ENCODE measurements at regions not wholly inside any gene's neighbourhood (a gene's known extent, or its start where the extent isn't known, plus 50 kb on each side); places are given as distances from the start of the nearest gene placed in this dataset.
"Not testable (repeated sequence)": the region's sequence is repeated elsewhere in the genome, so short reads cannot be mapped to it uniquely, and the experiment has no call there.

DNA sequence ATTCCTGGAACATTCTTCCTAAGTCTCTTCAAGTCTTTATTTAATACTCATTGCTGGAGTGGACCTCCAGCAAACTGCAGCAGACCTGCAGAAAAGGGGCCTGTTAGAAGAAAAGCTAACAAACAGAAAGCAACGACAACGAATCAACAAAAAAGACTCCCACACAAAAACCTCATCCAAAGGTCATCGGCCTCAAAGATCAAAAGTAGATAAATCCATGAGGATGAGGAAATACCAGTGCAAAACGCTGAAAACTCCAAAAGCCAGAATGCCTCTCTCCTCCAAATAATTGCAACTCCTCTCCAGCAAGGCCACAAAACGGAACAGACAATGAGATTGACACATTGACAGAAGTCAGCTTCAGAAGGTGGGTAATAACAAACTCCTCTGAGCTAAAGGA is 472.2 kb downstream of the C12orf50 start:
- no peak for DNase-seq (ENCODE audit: low spot score)

DNA sequence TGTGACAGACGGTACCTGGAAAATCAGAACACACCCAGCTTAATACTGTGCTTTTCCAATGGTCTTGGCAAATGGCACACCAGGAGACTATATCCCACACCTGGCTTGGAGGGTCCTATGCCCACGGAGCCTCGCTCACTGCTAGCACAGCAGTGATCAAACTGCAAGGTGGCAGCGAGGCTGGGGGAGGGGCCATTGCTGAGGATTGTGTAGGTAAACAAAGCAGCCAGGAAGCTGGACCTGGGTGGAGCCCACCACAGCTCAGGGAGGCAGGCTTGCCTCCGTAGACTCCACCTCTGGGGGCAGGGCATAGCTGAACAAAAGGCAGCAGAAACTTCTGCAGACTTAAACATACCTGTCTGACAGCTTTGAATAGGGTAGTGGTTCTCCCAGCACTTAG is 498.0 kb downstream of the C12orf50 start:
- DNase-seq (ENCODE audit: low spot score): not testable (repeated sequence)

DNA sequence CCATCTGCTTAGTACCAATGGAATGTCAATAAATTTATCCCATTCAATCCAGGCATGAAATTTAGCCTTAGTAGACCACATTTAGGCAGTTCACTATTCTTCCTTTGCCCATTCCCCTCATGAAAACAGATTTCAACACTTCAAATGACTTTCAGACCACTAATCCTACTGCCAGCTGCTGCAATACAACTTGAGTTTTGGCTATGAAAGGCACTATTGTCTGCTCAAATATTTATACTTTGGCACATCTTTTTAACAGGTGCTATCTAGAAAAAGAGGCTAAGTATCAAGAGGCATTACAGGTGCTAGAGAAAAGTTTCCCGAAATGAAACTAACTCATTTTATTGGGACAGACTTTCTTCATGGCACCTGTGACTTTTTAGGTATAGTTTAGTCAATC is 499.8 kb downstream of the C12orf50 start:
- no peak for DNase-seq (ENCODE audit: low spot score)

DNA sequence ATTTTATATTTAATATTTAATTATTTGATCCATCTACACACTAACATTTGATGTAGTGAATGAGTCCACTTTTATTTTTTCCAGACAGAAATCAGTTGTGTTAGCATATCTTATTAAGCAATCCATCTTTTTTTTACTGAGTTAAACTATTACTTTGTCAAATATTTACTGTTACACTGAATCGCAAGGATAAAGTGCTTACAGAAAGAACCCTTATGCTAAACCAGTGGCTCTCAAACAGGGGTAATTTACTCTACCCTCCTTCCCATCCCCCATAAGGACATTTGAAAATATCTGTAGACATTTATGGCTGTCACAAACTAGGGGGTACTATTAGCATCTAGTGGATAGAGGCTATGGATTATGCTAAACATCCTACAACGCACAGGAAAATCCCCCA is 508.2 kb downstream of the C12orf50 start:
- no peak for DNase-seq (ENCODE audit: low spot score)

DNA sequence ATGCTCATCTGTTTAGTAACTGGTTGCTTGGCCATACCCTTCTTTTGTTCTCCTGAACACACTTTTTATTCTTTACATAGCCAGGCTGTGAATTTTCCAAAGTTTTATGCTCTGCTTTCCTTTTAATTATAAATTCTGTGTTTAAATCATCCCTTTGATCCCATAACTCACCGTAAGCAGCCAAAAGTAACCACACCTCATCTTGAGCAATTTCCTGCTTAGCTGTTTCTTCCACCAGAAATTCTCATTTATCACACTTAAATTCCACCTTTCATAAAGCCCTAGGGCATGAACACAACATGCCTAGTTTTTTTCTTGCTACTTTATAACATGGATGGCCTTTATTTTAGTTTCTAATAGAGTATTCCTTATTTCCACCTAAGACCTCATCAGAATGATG is 510.7 kb downstream of the C12orf50 start:
- DNase-seq (ENCODE audit: low spot score): no peak

DNA sequence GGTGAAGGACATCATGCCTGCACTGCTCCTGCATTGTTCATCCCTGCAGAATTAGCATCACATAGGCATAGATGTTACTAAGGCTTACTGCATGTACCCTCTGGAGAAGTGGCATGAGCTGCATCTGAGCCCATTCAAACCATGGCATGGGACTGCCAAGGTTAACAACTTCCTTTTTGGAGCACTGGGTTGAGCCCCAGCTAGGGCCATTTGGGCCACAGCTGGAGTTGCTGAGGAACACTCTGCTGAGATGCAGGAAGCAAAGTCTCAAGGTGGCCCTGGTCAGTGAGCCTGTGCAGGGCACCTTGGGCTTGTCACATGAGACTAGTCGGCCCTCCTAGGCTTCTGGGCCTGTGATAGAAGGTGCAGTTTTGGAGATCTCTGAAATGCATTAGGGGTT is 511.2 kb downstream of the C12orf50 start:
- no peak for DNase-seq (ENCODE audit: low spot score)

DNA sequence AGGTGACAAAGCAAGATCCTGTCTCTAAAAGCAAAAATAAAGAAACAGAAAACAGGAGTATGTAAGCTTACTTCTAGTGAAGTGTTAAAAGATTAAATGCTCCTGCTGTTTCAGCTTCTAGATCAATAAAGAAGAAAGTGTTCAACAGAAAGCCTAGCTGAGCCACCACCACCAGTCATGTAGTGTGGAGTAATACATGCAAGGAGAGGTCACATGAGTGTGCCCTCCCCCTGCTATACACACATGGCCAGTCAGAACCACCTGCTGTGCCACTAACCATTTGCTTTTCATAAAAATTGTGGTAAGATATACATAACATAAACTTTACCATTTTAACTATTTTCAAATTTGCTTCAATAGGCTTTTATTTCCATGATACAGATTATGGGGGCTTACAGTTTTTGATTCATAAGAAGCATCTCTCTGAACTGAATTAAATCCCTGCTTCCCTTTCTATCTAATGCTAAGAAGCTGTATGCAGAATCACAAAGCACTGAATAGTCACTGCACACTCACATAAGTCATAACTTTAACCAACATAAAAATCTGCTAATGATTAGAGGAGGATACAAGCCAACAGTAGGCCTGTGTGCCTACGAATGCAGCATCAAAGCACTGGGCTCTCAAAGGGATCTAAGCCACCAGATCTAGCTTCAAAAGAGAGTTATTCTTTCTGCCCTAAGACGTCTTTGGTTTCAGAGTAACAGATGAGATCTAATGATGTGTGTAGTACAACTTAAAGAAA is 515.5 kb downstream of the C12orf50 start:
- no peak for DNase-seq (ENCODE audit: low spot score)

DNA sequence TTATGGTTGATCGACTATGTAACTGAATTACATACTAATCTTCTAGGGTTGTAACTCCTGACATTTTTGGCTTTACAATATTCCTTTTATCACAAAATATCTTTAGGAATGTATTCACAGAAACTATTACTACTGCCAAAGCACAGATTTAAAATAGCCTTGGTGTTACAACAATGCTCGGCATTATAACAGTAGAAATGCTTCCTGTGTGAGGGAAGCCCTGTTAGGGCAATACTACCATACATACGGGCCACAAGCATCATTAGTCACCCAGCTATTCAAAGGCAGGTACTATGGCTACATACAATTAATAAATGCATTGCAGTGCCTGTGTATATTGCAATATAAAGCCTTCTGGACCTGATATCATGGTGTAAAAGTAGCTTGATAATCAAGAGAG is 517.8 kb downstream of the C12orf50 start:
- DNase-seq (ENCODE audit: low spot score): no peak

DNA sequence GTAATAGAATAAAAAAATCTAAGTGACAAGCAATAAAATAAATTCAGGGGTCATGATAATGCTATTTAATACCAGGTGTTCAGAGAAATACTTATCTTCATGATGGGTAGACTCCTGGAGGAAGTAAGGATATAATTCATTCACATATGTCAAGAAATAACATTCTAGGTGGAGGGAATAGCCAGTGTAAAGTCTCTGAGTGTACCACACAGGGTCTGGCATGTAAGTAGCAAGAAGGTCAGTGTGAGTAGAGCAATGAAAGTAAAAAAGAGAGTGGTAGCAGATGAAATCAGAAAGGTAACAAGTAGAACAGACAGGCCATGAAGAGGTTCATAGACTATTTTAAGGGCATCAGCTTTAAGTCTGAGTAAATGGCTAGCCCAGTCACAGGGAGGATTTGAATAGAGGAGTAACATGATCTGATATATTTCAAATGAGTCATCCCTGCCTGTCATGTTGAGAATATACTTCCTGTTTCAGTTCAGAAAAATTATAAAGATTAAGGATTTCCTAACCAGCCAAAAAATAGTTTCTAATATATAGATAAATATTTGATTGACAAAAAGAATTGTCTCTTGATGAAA is 519.9 kb downstream of the C12orf50 start:
- DNase-seq (ENCODE audit: low spot score): no peak

DNA sequence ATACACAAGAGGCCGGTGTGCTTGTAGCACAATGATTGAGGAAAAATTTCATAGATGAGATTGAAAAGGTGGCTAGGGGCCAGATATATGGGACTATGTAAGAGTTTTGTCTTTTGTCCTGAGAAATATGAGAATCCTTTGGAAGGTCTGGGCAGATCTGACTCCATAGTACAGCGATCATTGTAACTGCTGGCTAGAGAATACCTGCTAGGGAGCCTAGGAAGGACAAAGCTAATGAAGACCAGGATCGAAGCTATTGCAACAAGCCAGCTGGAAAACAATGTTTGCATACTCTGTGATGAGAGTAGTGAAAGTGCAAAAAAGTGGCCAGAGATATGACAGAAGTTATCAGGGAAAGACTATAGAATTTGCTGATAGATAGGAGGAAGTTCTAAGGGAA is 537.6 kb downstream of the C12orf50 start:
- DNase-seq (ENCODE audit: low spot score): no peak

DNA sequence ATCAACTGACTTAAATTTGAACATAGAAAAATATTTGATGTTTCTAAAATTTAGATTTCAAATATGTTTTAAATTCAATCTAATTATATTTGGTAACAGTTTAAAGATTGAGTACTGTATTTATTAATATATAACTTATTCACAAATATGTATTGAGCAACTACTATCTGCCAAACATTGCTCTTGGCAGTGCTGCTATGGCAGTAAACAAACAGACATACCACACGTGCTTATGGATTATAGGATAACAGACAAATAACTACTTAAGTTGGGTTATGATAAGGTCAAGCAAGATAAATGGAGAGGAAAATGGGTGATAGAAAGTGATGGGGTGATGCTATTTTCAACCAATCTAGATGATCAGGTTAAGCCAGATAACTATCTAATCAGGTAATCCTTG is 538.1 kb downstream of the C12orf50 start:
- DNase-seq (ENCODE audit: low spot score): no peak

DNA sequence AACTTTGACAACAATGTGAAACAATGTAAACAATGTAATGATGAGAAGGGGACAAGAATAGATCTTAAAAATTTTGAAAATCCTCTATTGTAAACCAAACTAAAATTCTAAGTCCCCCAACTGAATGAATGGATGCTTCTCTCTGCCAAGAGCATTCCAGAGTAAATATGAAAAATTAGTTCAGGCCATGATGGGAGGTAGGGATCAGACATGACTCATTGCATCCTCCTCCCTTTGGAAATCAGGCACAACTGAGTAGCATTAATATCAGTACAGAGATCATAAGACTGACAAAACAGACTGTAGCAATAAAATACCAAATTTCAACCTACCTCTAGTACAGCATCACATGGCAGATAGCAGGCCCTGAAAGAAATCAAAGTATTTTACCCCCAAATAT is 559.9 kb downstream of the C12orf50 start:
- no peak for DNase-seq (ENCODE audit: low spot score)

DNA sequence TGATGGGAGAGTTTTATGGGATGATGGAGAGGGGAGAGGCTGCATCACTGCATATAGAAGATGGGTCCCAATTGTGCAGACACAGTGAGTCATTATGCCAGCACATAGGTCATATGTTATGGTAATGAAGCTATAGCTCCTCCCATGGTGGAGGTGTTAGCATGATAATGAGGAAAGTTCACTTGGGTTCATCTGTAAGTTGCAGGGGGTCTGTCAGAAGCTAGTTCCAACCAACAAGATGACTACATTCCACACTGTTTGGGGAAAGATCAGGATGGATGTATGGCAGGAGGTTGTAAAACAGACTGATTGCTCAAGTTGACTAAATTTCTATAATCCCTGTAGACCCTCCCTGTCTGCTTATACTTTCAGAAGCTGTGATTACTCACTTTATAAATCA is 561.3 kb downstream of the C12orf50 start:
- no peak for DNase-seq (ENCODE audit: low spot score)

DNA sequence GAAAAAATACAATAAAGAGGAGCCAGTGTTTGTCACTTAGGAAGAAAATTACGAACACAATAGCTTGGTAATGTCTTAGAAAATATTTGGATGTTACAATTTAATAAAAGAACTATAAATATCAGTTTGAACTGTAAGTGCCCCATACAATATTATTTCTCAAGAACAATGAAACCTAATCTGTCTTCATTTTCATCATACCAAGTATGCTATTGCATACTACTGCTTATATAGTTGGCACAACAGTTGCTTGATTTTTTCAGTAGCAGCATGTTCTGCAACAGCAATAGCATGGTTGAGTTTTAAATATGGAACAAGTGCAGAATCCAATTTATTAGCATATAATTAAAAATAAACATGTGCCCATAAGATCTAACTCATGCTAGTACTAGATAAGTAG is 564.6 kb downstream of the C12orf50 start:
- DNase-seq (ENCODE audit: low spot score): no peak

DNA sequence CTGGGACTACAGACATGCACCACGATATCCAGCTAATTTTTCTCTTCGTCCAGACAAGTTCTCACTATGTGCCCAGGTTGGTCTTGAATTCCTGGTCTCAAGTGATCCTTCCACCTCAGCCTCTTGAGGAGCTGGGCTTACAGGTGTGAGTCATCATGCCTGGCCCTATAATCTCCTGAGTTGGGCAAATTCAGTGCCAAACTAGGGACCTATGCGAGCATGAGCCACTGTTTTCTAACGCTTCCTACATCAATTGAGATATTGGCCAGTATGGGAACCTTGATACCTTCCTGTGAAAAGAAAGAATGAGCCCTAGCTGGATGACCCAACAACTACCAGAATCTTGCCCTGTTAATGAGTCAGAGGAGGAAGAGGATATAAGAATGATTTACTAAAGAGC is 585.2 kb downstream of the C12orf50 start:
- DNase-seq (ENCODE audit: low spot score): no peak

DNA sequence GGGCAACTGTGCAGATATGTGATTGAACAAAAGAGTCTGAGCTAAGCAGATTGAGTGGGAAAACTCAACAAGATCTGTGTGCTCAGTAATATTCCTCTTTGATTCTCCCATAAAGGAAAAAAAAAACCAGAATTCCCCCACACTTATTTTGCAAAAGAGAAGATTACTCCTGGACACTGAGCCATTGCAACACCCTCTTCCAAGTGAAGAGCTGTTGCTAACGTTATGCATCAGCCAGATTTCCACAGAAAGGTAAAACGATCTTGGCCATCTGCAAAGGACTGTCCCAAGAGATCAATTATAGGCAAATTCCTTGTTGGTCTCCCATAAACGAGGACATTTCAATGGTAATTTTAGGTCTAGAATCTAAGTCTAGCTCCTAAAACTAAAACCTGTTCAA is 587.7 kb downstream of the C12orf50 start:
- DNase-seq (ENCODE audit: low spot score): no peak

DNA sequence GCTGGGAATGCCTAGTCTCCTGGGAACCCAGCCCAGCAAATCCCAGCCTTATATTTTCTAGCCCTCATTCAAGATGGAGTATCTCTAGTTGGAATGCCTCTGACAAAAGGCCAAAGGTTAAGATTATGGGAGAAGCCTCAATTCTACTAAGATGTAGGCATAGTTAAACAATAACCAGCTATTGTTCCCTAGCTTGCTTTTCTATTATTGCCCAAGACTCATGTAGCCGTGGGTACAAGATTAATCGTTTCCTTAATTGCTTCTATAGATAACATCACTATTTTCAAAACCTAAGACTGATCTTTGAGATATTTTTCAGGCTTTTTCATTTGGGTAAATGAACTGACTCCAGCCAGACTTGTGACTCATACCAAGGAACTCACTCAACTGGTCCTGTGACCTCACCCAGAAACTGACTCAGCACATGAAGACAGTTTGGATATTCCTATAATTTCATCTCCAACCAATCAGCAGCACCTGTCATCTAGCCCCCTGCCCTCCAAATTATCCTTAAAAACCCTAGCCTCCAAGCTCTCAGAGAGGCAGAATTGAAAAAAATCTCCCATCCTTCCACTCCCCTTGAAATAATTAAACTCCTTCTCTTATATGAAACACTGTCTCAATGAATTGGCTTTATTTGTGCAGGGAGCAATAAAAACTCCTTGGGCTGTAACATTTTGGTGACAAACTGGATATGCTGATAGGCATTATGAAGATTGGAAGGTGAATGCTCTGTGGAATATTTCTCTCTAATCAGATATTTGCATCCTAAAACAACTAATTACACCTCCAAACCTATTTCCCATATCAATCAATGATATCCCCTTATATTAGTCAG is 589.0 kb downstream of the C12orf50 start:
- no peak for DNase-seq (ENCODE audit: low spot score)

DNA sequence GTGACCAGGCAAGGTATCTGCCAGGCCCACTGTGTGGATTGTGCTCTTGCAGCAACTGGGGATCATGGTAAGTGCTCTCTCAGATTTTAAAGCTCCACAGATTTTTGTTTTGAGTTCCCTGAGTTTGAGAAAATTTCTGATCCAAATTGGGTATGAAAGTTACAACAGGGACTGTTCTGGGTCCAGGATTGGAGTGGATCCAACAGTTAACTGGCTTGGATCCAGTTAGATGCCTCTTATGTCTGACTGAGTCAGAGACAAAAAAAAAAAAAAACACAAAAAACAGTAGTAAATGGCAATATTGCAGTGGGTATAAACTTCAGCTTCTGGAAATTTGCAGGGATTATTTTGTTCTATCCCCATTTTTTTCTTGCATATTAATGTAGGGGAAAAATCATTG is 598.8 kb downstream of the C12orf50 start:
- DNase-seq (ENCODE audit: low spot score): no peak

DNA sequence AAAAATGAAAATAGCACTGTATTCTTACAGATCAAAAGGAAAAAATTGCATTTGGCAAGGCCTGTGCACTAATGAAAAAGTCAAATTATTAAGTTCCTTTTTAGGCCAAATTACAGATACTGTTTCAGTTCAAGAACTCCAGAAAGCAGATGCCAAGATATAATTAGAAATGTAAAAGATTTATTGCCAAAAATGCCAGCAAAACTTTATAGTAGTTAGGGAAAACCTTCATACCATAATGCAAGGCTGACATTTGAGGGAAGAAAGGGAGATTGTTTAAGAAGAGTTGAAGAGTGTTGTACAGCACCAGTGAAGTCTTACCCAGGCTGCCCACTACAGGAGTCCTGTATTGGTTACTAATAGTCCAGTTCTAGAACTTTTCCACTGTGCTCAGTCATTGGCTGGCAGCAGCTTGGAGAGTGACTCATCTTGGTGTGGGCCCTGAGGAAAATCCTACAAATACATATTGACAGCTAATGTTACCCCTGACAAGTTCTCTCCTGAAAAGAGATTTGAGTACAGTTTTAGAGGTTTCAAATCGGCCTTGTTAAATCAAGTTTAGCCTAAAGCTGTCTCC is 600.4 kb downstream of the C12orf50 start:
- no peak for DNase-seq (ENCODE audit: low spot score)

DNA sequence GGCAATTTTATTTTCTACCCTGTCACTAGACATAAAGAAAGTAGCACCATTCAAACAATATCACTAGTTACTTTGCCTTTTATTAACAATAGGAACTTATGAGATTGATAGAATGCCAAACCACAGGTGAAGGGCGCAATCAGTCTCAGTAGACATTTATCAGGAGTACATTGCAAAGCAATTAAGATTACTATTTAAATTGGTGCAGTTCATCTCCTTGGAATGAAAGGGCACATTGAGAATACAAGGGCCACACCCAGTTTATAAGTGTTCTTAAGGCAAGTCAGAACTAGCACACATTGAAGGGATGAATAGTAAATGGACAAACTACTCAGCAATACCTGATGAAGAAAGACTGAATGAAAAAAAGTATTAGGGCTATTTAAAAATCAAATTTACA is 601.4 kb downstream of the C12orf50 start:
- no peak for DNase-seq (ENCODE audit: low spot score)

DNA sequence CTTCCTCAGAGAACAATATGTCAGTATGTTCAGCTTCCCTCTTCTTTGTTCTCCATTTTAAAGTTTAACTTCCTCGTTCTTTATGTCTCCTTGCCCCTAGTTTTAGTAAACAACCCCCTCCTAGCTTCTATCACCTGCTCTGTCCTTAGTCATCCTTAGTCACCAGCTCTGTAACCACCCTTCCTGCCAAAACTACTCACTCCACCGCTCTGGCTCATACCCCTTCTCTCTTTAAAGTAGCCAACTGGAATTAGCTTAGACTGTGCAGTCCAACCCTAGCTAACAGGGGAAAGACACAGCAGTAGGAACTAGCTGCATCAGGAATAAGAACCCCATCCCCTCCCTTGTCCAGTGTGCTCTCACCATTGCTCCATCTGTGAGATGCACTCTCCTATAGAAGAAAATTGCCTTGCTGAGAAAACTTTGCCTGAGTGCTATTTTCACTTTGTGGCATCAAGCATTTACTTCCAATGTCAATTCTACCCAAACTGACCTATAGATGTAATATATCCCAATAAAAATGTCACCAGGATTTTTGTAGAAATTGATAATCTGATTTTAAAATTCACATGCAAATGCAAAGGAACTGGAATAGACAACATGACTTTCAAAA is 603.2 kb downstream of the C12orf50 start:
- no peak for DNase-seq (ENCODE audit: low spot score)

DNA sequence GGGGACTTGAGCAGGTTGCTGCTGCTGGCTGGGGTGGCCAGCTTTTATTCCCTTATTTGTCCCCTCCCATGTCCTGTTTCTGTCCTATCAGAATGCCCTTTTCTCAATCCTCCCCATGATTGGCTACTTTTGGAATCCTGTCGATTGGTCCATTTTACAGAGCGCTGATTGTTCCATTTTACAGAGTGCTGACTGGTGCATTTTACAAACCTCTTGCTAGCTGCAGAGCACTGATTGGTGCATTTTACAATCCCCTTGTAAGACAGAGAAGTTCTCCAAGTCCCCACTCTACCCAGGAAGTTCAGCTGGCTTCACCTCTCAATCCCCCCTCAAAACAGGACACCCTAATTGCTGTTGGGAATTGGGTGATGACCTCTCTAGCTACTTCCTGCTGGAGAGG is 608.0 kb downstream of the C12orf50 start:
- DNase-seq (ENCODE audit: low spot score): not testable (repeated sequence)

Data from CD4-positive, alpha-beta T cell treated with Interleukin-15 for 4 hours (primary cell).